ENCODE measurements at regions not wholly inside any gene's neighbourhood (a gene's known extent, or its start where the extent isn't known, plus 50 kb on each side); places are given as distances from the start of the nearest gene placed in this dataset.

DNA sequence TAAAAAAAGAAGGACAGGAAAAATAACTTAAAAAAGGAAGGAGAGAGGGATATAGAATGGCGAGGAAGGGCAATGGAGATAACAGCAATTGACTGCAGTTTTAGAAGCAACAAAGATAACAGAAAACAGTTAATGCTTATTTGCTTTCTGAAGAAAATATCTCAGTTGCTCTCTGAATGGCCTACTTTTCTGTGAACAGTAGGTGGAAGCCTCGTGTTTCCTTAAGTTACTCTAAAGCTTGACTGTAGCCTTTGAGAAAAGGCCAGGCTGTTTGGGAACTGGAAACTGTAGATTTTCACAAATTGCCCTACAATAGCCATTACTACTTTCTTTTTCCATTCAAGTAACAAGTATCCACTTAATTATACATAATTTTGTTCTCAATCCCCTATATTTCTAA is 404.5 kb downstream of the YTHDC2 start:
- no peak for DNase-seq

DNA sequence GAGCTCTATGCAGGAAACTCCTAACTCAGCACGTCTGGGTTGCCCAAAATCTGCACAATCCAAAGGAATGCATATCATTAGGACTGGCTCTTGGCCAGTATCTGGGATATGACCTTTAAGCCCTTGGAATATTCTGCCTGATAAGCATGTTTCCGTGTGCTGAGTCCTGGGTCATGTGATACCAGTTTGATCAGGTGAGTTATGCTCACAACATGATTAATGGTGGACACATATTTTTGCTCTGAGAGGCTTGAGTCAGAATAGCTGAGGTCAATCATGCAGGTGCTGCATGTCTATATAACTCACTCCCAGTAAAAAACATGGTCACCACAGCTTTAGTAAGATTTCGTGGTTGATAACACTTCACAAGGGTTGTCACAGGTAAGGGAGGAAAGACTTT is 408.8 kb downstream of the YTHDC2 start:
- DNase-seq, result no peak

DNA sequence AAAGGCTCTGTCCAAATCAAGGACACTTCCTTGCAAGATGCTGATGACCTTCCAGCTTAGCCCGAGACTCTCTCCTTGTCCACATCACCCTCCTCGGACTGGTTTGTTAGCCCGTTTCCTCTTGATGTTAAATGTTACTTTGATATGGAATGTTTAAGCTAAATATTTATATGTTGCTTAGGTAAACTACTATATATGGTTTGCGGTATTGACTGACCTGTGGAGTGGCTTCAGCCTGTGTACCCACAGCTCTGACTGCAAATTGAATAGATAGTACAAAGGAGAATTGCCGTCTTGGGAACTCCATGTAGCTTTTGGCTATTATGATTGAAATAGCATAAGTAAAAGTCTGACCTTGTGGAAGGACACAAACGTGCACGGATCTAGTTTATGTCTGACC is 422.0 kb downstream of the YTHDC2 start:
- no peak for DNase-seq

DNA sequence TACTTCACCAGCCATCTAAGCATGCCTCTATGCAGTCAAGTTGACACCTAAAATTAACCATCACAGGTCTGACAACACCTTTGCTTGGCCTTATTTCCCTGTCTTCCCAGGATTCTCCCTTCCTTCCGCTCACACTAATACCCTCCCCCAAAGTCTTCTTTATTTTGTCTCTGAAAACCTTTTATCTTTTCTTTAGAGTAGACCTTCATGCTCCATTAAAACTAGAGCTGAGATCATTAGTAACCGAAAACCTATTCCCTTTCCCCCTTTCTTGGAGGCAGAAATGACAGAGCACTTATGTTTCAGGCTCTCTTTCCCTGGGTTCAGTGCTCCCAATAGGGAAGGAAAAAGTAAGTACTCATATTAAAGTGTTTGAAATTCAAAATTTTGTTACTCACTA is 423.8 kb downstream of the YTHDC2 start:
- no peak for DNase-seq

DNA sequence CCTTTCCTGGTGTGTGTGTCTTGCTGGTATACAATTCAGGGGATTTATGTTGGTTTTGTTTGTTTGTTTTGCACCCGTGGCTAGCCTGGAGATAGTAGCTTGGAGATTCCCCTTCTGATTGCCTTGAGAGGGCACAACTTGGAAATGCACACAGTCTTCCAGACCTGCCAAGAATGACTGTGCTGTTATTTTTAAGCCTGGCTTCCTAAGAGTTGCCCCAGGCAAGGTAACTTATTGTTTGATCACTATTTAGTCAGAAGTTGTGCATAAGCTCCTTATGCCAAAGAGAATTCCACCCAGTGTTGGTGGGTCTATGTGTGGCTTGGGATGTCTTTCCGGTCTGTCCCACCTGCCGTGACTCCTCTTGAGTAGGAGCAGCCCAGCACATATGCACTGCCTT is 421.9 kb upstream of the KCNN2 start:
- DNase-seq, result no peak

DNA sequence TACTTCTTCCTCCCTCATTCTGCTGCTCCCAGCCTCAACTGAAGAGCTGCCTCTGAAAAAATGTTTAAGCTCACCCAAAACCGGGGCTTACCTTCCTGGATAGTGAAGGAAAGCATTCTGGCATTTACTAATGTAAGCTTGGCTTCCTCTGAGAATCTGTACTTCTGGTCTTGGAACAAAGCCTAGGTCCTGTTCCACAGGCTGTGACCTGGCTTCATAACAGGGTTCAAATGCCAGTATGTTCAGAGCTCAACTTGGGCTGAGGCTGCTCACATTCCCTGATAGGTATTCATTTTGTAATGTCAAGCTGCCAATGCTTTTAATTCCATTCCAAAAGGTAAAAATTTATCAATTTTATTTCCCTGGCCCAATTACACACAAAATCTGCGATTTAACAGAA is 411.7 kb upstream of the KCNN2 start:
- DNase-seq, result no peak

DNA sequence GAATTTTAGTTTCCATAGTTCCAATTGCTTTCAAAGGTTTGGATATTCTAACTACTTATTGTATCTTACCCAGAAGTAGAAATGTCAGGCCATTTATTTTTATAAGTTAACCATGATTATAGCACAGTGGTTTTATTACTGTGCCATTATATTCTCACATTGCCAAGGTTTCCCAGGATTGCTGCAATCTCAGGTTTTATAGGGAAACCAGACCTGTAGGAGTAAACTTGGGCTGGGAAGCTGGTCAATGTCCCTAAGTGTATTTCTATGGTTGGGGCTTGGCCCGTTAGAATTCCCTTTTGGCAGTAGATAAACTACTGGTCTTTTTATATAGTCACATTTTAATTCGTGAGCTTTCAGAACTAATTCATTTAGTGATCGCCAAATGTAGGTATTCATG is 396.6 kb upstream of the KCNN2 start:
- DNase-seq, result no peak

DNA sequence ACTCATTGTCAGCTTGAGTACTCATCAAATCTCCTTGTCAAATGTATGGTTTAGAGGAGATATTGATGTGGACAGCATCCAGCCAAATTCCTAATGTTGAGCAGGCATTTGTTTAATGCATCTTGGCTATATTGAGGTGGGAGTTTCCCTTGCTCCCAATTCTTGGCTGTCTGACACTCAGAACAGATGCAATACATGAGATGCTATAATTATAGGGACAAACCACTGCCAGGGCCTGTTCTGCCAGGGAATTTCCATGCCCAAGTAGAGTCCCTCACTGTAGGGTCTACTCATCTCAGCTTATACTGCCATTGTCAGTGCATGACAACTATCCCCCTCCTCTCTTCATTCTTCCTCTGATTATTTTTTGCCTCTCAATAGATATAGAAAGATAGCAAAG is 392.0 kb upstream of the KCNN2 start:
- DNase-seq, result no peak

DNA sequence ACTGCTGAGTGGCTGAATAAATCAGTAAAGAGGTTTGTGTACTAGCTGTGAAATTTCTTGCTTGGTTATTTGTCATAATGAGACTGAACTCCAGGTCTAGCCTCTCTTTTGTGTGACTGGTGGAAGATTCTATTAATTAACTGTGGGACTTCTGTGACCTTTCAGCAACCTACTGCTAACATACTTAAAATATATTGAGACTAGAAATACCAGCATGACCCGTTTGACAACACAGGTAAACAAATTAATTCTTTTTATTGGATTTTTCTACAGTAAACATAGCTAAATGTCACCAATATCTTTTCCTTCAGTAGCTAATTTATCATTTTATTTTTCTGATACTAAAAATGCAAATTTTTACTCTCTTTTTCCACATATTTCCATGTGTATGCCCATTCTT is 390.4 kb upstream of the KCNN2 start:
- DNase-seq, result no peak

DNA sequence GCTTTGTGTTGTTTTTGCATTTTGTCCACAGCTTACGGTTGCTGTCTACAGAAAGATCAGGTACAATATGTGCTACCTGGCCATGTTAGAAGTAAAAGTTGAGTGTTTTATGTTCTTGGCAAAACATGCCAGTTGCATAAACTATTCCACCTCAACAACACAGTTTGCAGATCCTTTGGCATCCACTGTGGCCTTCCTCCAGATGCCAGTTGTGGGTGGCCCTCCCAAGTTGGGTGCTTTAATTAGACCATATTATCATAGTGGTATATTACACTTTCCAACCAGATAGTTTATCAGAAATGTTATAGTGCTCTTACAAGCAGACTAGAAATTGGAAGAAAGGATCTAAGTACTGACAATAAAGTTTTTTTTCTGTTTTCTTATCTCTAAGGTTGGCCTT is 386.9 kb upstream of the KCNN2 start:
- DNase-seq, result no peak

DNA sequence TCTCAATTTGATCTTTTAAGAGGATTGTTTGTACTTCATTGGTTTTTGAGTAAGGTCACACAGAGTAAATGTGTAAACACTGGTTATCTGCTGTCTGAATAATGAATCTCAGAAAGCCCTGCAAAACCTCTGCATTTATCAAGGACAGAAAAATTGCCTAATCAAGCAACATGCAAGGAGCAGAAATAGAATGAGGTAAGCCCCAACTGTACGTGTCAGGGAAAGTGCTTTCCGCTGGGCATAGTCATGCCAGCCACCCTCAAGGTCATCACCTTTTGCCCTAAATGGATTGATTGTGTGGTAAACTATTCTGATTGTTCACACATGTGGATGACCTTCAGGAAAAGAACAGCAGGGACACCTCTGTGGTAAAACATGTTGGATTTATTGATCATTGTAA is 376.9 kb upstream of the KCNN2 start:
- DNase-seq, result no peak

DNA sequence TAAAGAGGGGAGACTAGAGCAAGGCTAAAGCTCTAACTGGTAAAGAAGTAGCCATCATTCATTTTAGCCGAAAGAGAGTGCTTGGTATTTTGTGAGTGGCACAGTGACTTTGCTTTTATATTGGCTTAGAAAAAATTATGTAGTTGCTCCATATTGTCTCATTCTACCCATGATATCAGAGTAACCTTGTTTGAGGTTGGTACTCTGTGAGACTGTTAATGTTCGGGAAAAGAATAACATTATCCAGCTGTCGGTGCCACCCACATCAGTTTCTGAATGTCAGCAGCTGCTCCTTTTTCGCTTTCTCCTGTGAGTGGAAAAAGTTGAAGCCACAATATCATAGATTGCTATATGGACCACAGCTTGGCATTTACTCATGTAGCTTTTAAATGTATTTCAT is 376.4 kb upstream of the KCNN2 start:
- DNase-seq, result no peak

DNA sequence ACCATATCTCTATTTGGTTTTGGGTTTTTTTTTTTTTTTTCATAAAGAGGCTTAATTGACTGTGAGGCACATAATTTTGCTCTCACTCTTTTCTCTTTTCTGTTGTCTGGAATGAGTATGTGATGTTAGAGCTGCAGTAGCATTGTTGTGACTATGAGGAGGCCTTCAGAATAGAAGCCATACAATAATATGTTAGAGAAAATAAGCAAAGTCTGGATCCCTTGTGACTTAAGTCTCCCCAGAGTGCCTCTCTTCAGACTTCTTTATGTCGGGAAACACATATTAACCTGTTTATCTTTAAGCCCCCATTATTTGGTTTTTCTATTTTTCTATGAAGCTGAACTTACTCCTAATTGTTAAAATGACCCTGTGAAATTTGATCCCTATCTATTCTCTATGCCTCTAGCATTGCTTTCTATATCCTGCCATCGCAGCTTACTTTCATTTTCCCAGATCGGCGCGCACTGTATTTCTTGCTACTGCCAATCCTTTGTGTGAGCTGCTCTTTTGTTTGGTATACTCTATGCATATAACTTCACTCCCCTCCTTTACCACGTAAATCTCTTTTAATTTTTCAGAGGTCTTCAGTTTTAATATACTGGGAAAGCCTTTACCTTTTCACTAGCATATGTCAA is 372.5 kb upstream of the KCNN2 start:
- DNase-seq, result no peak

DNA sequence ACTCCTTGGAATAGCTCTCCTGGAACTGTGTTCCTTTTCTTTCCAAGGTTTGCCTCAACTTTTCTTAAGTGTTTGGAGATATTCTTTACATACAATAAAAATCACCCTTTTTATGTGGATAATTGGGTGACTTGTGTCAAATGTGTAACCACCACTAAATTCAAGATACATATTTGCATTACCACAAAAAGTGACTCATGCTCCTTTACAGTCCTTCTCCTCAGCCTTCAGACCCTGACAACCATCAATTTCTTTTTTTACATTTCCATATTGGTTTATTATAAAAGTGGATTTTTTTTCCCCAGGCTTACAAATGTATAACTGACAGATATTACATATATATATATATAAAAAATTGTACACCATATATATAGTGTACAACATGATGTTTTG is 372.0 kb upstream of the KCNN2 start:
- no peak for DNase-seq

DNA sequence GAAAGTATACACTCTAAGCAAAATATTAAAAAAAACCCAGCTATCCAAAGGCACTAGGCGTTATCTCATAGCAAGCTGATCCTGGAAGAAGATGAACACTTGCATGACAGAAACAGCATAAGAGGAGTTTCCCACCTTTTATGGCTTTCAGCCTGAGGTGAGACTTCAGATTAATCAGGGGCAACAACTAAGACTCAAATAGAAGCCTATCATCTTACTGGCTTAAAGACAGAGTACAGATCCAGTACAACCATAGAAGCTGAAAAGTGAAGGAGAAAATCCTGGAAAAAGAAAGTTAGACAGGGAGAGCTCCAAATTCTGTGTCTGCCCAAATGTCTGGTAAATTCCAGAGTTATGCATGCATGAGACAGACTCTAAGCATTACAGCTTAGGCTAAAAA is 360.8 kb upstream of the KCNN2 start:
- DNase-seq, result no peak

DNA sequence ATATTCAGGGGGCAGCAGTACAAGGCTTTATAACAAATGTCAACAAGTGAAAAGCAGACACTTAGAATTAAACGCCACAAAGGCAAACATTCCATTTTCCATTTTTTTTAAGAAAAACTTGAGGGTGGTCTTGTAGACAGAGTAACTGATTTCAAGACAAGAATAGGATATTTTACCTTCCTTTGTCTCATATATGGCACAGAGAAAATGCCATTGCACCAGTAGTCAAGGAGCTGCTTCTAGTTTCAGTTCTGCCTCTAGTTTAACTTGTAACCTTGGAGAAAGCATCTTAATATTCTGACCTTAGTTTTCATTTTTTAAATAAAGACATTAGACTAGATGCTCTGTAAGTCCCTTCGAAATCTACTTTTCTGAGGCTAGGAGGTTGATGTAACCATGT is 355.3 kb upstream of the KCNN2 start:
- no peak for DNase-seq

DNA sequence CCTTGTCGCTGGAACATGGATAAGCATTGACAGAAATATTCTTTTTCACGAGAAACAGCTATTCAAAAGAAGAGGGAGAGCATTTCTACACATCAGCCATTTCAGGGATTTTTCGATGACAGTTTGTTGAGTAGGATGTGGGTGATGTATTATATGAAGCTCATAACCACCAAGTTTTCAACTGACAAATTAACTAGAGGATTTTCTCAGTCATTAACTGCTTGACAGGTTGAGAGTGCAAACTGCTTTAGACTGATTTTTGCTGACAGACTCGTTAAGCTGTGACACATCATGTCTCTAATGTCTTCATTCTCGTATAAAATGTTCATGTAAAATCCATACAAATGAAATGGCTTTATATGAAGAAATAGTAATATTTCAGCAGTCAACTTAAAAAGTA is 354.2 kb upstream of the KCNN2 start:
- DNase-seq, result no peak

DNA sequence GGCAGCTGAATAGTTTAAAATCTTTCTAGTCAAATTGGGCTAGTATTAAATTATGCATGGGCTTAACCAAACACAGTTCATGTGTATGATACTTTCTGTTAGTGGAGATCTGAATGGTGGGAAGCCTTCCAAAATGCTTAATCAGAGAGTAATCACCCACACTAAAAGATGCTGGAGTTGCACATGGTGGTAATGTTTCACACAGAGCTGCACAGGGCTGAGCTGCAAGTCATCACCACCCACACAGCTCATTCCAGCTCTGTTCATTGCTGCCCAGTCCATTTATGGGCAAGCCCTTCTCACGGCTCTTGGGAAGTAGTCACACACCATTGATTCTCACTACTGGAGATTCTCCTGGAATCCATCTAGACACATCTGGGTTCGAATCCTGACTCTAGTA is 351.5 kb upstream of the KCNN2 start:
- DNase-seq, result no peak

DNA sequence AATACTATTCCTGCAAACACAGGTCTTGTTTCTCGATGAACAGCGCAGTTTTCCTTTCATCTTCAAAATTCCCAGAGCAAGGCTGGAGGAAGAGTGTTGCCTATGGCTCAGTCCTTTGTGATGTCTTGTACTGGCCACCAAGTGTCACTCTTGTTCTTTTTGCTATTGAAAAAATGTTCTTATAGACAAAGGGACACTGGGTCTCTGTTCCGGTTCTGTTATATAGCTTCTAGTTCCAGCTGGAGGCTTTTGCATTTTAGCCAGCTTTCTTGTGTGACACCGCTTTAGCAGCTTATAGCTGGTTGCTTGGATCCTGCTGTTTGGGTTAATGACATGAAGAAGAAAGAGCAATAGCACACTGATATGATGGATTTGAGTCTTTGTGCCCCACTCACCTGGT is 343.7 kb upstream of the KCNN2 start:
- no peak for DNase-seq

DNA sequence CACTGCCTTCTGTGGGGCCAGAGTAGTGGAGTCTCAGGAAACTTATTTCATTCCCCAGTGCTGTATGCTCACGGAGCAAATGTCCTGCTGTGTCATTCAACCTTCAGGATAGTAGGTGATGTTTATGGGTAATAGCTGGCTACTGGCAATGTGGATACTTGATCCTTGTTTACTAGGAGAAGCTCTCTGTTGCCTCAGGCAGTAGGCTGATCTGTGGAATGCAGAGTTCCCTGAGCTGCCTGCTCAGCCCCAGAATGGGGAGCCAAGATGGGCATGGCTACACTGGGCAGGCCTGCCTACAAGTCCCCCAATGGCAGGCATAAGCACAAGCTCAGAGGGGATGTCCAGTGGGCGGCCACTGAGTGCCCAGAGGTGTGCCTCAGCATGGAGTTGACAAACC is 323.1 kb upstream of the KCNN2 start:
- DNase-seq, result no peak

DNA sequence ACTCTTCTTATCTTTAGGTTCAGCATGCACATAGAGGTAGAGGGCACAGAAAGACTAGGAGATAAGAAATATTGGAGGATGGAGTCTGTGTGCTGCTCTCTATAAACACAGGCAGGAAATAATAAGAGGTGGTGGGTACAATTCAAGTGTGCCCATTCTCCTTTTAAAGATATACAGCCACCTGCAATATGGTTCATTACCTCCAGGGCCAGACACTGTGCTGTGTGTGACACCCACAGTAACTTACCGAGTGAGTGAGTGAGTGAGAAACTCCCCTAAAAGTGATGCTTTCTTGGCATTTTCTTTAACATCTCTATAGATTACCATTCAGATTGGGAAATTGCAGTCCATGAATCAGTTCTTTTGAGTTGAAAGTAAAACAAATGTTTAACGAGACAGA is 311.8 kb upstream of the KCNN2 start:
- DNase-seq, result no peak

DNA sequence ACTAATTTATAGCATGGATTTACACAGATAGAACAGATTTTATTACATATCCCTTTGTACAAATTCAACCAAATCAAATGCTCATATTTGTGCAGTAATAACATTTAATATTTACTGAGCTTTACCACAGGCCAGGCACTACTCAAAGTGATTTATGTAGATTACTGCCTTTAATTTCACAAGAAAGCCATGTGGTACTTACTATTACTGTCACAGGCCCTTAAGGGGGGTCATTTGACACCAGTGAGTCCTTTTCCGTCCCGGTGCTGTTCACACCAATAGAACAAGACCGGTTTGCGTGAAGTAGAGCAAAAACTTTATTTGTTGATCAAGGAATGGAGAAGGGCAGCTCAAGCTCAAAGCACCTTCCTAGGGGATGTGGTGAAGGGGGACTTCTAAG is 308.5 kb upstream of the KCNN2 start:
- no peak for DNase-seq

DNA sequence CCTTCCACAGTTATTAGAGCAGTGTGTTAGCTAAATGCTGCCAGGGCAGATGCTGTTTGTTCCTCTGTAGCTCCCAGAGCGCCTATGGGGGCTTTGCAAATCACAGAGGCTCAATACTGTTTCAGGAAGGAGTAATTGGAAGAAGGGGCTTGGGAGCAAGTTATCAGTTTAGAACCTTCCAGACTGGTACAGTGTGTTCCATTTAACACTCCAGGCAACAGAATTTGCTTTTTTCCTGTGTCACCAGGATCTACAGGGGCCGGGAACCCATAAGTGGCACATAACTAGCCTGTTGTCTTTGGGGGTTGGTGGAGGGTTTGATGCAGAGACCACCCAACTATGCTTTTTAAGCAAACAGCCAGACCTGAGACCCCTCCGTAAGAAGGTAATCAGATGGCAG is 307.3 kb upstream of the KCNN2 start:
- DNase-seq, result no peak

DNA sequence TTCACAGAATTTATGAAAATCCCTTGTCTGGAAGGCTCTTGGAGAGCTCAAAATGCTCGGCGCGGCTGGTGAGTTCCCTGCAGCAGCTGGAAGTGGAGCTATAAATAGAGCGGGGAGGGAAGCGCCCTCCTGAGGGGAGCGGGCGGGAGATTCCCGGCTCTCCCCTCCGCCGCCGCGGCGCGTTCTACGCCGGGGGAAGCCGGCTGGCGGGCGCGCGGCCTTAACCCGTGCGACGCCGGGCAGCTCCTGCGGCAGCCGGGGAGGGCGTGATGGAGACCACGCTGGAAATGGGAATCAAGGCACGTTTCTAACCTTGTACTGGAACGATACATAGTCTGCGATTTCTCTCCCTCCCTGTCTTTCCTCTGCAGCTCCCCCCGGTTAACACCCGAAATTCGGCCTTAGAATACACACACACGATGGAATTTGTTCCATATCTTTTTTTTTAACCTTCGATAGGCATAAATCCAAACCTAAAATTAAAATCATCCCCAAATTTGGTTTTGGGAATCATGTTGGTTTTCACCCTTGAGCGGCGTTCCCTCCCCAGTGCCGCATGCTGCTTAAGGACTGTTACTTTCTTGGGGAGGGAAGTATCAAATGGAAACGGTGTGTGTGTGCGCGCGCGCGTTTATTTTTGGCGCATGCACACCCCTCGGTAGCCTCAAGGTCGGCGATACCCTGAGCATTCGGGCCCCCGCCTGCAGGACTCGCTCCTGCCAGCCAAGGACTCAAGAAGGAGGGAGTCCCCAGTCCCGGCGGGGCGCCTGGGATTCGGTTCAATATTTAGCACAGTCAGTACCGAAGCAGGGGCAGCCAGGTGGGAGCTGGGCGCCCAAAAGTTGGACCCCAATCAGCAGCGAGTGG is 306.3 kb upstream of the KCNN2 start:
- DNase-seq, result peak; percentile 19

DNA sequence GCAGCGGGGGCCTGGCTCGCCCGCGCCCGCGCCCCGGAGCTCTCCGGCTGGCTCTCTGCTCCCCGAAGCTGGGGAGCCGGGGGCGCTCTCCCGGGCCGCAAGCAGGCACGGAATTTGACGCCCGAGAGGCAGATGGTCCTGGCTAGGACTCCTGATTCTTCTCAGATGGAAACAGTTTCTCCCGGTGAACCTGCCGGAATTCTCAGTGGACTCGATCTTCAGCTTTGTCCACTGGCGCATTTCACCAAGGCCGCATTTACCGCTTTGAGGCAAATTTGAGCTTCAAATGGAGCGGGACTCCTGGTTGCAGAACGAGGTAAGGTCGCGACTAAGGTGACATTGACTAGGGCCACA is 305.7 kb upstream of the KCNN2 start:
- no peak for DNase-seq
